ENCODE measurements at regions not wholly inside any gene's neighbourhood (a gene's known extent, or its start where the extent isn't known, plus 50 kb on each side); places are given as distances from the start of the nearest gene placed in this dataset.
A peak's percentile ranks its signal among the peaks of the same experiment; 100 is the strongest.

GRCh38 chr16:63372283-63372682 lies 1336.0 kb upstream of the CDH8 start:
- intact Hi-C loops (cut with DNase I; ENCODE audit: low total_unique reads), result no loop called here
- no peak overlapping the region for H3K27ac ChIP-seq
- H3K27me3 ChIP-seq, result no peaks in the 10 kb centered on the region
- no peaks in the 10 kb centered on the region for H3K36me3 ChIP-seq
- H3K9me3 ChIP-seq, result no peaks in the 10 kb centered on the region
- TF ChIP-seq CTCF (IDR thresholded peaks at IDR 0.05), result no peak
- no peak for DNase-seq
- H3K4me3 ChIP-seq, result no peak overlapping the region
- no peaks in the 10 kb centered on the region for H3K4me1 ChIP-seq

GRCh38 chr16:63365649-63366304 lies 1329.5 kb upstream of the CDH8 start:
- no peak for DNase-seq
- no peak overlapping the region for H3K4me3 ChIP-seq
- no peaks in the 10 kb centered on the region for H3K4me1 ChIP-seq
- no peak overlapping the region for H3K27ac ChIP-seq
- no peaks in the 10 kb centered on the region for H3K9me3 ChIP-seq
- intact Hi-C loops (cut with DNase I; ENCODE audit: low total_unique reads), result no loop called here
- no peak for TF ChIP-seq CTCF (IDR thresholded peaks at IDR 0.05)
- no peaks in the 10 kb centered on the region for H3K36me3 ChIP-seq
- H3K27me3 ChIP-seq, result no peaks in the 10 kb centered on the region

- no peaks in the 10 kb centered on the region for H3K27me3 ChIP-seq
- no peak for DNase-seq
- intact Hi-C loops (cut with DNase I; ENCODE audit: low total_unique reads), result no loop called here
- no peak overlapping the region for H3K27ac ChIP-seq
- H3K36me3 ChIP-seq, result no peaks in the 10 kb centered on the region
- no peak overlapping the region for H3K4me3 ChIP-seq
- no peak for TF ChIP-seq CTCF (IDR thresholded peaks at IDR 0.05)
- H3K4me1 ChIP-seq, result no peaks in the 10 kb centered on the region
- H3K9me3 ChIP-seq, result no peaks in the 10 kb centered on the region
Measured at GRCh38 chr16:63363738-63364137, 1327.5 kb upstream of the CDH8 start.

GRCh38 chr16:63361032-63361624 lies 1324.9 kb upstream of the CDH8 start:
- Histone ChIP-seq H3K27me3 (no peaks in the 10 kb centered on the region), H3K36me3 (no peaks in the 10 kb centered on the region), H3K4me3 (no peak overlapping the region), H3K4me1 (no peaks in the 10 kb centered on the region), H3K27ac (no peak overlapping the region), H3K9me3 (no peaks in the 10 kb centered on the region)
- intact Hi-C loops (cut with DNase I; ENCODE audit: low total_unique reads), result no loop called here
- no peak for DNase-seq
- TF ChIP-seq CTCF (IDR thresholded peaks at IDR 0.05), result peak; percentile 56 to 63

GRCh38 chr16:63349961-63350360 lies 1313.7 kb upstream of the CDH8 start:
- no peak for DNase-seq
- Histone ChIP-seq H3K4me1 (no peaks in the 10 kb centered on the region), H3K4me3 (no peak overlapping the region), H3K27ac (no peak overlapping the region), H3K9me3 (no peaks in the 10 kb centered on the region), H3K36me3 (no peaks in the 10 kb centered on the region), H3K27me3 (no peaks in the 10 kb centered on the region)
- intact Hi-C loops (cut with DNase I; ENCODE audit: low total_unique reads), result no loop called here
- TF ChIP-seq CTCF (IDR thresholded peaks at IDR 0.05), result no peak

All from tibial artery (tissue), 4 donors.